CD4-positive, alpha-beta T cell treated with Interferon alpha-2 for 1 hour (primary cell): ENCODE measurements at regions not wholly inside any gene's neighbourhood (a gene's known extent, or its start where the extent isn't known, plus 50 kb on each side); places are given as distances from the start of the nearest gene placed in this dataset.

Experiments
- DNase-seq, 2 donors: peaks; one replicate each; pipeline ENCODE4 v3.0.0-alpha.2; 2020 to 2022

GRCh38 chr9:116015855-116016254, 137.7 kb upstream of the PAPPA start:
- DNase-seq, result no peak

- no peak for DNase-seq
These were observed 133.4 kb upstream of the PAPPA start for GRCh38 chr9:116020146-116020545.

GRCh38 chr9:116020801-116021200, 132.8 kb upstream of the PAPPA start:
- DNase-seq, result no peak

- no peak for DNase-seq
These were observed 126.5 kb upstream of the PAPPA start for GRCh38 chr9:116027096-116027495.

- DNase-seq, result no peak
These were observed 126.1 kb upstream of the PAPPA start for GRCh38 chr9:116027511-116027910.

- no peak for DNase-seq
These were observed 125.6 kb upstream of the PAPPA start for GRCh38 chr9:116027951-116028350.

GRCh38 chr9:116030517-116030916, 123.1 kb upstream of the PAPPA start:
- no peak for DNase-seq

- no peak for DNase-seq
These were observed 120.7 kb upstream of the PAPPA start for GRCh38 chr9:116032683-116033440.

GRCh38 chr9:116039312-116039711, 114.3 kb upstream of the PAPPA start:
- DNase-seq, result no peak

GRCh38 chr9:116039893-116040292, 113.7 kb upstream of the PAPPA start:
- no peak for DNase-seq

GRCh38 chr9:116042321-116042720, 111.3 kb upstream of the PAPPA start:
- DNase-seq, result no peak

- DNase-seq, result no peak
These were observed 108.5 kb upstream of the PAPPA start for GRCh38 chr9:116045083-116045482.

- DNase-seq, result no peak
These were observed 105.5 kb upstream of the PAPPA start for GRCh38 chr9:116048081-116048480.

- no peak for DNase-seq
These were observed 104.1 kb upstream of the PAPPA start for GRCh38 chr9:116049456-116049855.

- no peak for DNase-seq
These were observed 102.1 kb upstream of the PAPPA start for GRCh38 chr9:116051528-116051927.

GRCh38 chr9:116055536-116055935, 98.1 kb upstream of the PAPPA start:
- no peak for DNase-seq

- no peak for DNase-seq
These were observed 96.2 kb upstream of the PAPPA start for GRCh38 chr9:116057371-116057770.

- DNase-seq, result no peak
These were observed 95.2 kb upstream of the PAPPA start for GRCh38 chr9:116058421-116058820.

- DNase-seq, result no peak
These were observed 94.1 kb upstream of the PAPPA start for GRCh38 chr9:116059466-116059865.

- no peak for DNase-seq
These were observed 93.0 kb upstream of the PAPPA start for GRCh38 chr9:116060631-116061030.

- no peak for DNase-seq
These were observed 91.9 kb upstream of the PAPPA start for GRCh38 chr9:116061546-116062205.

- no peak for DNase-seq
These were observed 91.4 kb upstream of the PAPPA start for GRCh38 chr9:116062206-116062550.

- no peak for DNase-seq
These were observed 88.6 kb upstream of the PAPPA start for GRCh38 chr9:116064970-116065369.

GRCh38 chr9:116066221-116066620, 87.4 kb upstream of the PAPPA start:
- DNase-seq, result no peak

- no peak for DNase-seq
These were observed 86.0 kb upstream of the PAPPA start for GRCh38 chr9:116067566-116067965.
